ENCODE measurements at regions not wholly inside any gene's neighbourhood (a gene's known extent, or its start where the extent isn't known, plus 50 kb on each side); places are given as distances from the start of the nearest gene placed in this dataset.

DNA sequence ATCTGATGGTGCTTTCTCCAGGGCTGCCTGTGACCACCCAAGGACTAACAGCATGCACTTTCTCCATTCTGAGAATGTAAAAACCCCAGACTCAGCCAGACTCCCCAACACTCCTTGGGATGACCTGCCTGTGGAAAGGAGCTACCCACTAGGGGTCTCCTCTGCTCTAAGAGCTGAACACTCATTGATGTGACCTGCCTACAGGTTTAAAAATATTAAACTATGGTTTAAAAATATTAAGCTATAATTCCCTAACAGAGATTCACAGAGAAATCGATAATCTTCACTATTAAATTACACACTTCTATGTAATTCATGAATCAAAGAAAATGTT, 696.2 kb upstream of the SLITRK5 start:
- TF ChIP-seq, protein P1, sequence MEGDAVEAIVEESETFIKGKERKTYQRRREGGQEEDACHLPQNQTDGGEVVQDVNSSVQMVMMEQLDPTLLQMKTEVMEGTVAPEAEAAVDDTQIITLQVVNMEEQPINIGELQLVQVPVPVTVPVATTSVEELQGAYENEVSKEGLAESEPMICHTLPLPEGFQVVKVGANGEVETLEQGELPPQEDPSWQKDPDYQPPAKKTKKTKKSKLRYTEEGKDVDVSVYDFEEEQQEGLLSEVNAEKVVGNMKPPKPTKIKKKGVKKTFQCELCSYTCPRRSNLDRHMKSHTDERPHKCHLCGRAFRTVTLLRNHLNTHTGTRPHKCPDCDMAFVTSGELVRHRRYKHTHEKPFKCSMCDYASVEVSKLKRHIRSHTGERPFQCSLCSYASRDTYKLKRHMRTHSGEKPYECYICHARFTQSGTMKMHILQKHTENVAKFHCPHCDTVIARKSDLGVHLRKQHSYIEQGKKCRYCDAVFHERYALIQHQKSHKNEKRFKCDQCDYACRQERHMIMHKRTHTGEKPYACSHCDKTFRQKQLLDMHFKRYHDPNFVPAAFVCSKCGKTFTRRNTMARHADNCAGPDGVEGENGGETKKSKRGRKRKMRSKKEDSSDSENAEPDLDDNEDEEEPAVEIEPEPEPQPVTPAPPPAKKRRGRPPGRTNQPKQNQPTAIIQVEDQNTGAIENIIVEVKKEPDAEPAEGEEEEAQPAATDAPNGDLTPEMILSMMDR (IDR thresholded peaks at IDR 0.05): no peak
- TF ChIP-seq POLR2A (IDR thresholded peaks at IDR 0.05) (no peak), EP300 (IDR thresholded peaks at IDR 0.05) (no peak)

Measured in ovary (tissue), 3 donors.